HG03103 (cell line): ENCODE measurements at regions not wholly inside any gene's neighbourhood (a gene's known extent, or its start where the extent isn't known, plus 50 kb on each side); places are given as distances from the start of the nearest gene placed in this dataset.

Experiments
- ATAC-seq: cut with Tn5 transposase; IDR thresholded peaks from one replicate; pipeline ENCODE4 v1.9.1; 2021; ENCODE audit warnings: low read depth; ENCODE audit not compliant: unreplicated experiment

- no peak for ATAC-seq
Measured at GRCh38 chr1:194342484-194343262, 1156.3 kb upstream of the B3GALT2 start.

- ATAC-seq = no peak
Measured at GRCh38 chr1:194341587-194341986, 1155.2 kb upstream of the B3GALT2 start.

- no peak for ATAC-seq
Measured at GRCh38 chr1:194339471-194339870, 1153.1 kb upstream of the B3GALT2 start.

GRCh38 chr1:194338241-194338948 lies 1152.0 kb upstream of the B3GALT2 start:
- no peak for ATAC-seq

GRCh38 chr1:194333240-194333639 lies 1146.8 kb upstream of the B3GALT2 start:
- no peak for ATAC-seq

- no peak for ATAC-seq
Measured at GRCh38 chr1:194331758-194332157, 1145.3 kb upstream of the B3GALT2 start.

- no peak for ATAC-seq
Measured at GRCh38 chr1:194322751-194323150, 1136.3 kb upstream of the B3GALT2 start.

- ATAC-seq = no peak
Measured at GRCh38 chr1:194318790-194319280, 1132.4 kb upstream of the B3GALT2 start.

- no peak for ATAC-seq
Measured at GRCh38 chr1:194309697-194310096, 1123.3 kb upstream of the B3GALT2 start.

GRCh38 chr1:194309269-194309668 lies 1122.9 kb upstream of the B3GALT2 start:
- ATAC-seq = no peak

GRCh38 chr1:194300776-194301175 lies 1114.4 kb upstream of the B3GALT2 start:
- ATAC-seq = no peak

- no peak for ATAC-seq
Measured at GRCh38 chr1:194300340-194300739, 1113.9 kb upstream of the B3GALT2 start.

GRCh38 chr1:194298007-194298598 lies 1111.7 kb upstream of the B3GALT2 start:
- no peak for ATAC-seq

GRCh38 chr1:194297094-194297493 lies 1110.7 kb upstream of the B3GALT2 start:
- ATAC-seq = no peak

- no peak for ATAC-seq
Measured at GRCh38 chr1:194296201-194296600, 1109.8 kb upstream of the B3GALT2 start.

- ATAC-seq = peak; percentile 91
Measured at GRCh38 chr1:194295685-194296084, 1109.3 kb upstream of the B3GALT2 start.

- no peak for ATAC-seq
Measured at GRCh38 chr1:194293851-194294405, 1107.5 kb upstream of the B3GALT2 start.

- ATAC-seq = no peak
Measured at GRCh38 chr1:194292966-194293365, 1106.6 kb upstream of the B3GALT2 start.

- ATAC-seq = peak; percentile 93
Measured at GRCh38 chr1:194289569-194290266, 1103.3 kb upstream of the B3GALT2 start.

GRCh38 chr1:194288238-194288637 lies 1101.8 kb upstream of the B3GALT2 start:
- ATAC-seq = no peak

GRCh38 chr1:194281376-194281775 lies 1095.0 kb upstream of the B3GALT2 start:
- ATAC-seq = no peak
